ENCODE measurements at regions not wholly inside any gene's neighbourhood (a gene's known extent, or its start where the extent isn't known, plus 50 kb on each side); places are given as distances from the start of the nearest gene placed in this dataset.

DNA sequence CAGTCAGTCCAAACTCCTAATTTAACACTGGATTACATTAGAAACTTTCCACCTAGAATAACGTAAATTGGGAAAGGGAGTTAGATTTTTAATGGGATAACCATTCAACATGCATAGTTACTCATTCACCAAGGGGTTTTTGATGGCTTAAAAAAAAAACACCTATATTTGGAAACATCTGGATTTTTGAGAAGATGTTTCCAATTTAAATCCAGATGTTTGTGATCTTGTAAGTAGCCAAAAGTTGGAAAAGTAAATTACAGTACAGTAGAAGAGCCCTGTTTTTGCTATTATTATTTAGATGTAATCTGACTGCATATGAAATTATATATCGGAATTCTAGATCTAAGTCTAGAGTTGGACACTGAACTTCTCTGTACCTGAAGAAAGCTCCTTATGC lies 478.2 kb downstream of the CD83 start:
- Histone ChIP-seq H4K91ac (ENCODE audit: insufficient read length, low read depth, low read length) (no peak overlapping the region), H3K4me2 (ENCODE audit: insufficient read depth, insufficient read length, low read length) (no peak overlapping the region), H2BK20ac (ENCODE audit: low read depth, low read length, poor library complexity, severe bottlenecking) (no peak overlapping the region), H3K56ac (ENCODE audit: insufficient read length, low read depth, low read length) (no peak overlapping the region), H3T11ph (ENCODE audit: low read length) (no peak overlapping the region), H3K9ac (ENCODE audit: extremely low read depth, insufficient read length, low read length) (no peak overlapping the region), H3K27ac (ENCODE audit: insufficient read length, low read depth, low read length) (no peak overlapping the region), H2AFZ (ENCODE audit: low read length) (no peak overlapping the region), H3K18ac (ENCODE audit: insufficient read length, low read depth, low read length) (no peak overlapping the region), H3K79me2 (ENCODE audit: insufficient read depth, low read length) (no peaks in the 10 kb centered on the region), H3K79me1 (ENCODE audit: insufficient read depth, low read depth, low read length, poor library complexity, severe bottlenecking) (no peaks in the 10 kb centered on the region), H2BK5ac (ENCODE audit: insufficient read length, low read length) (no peak overlapping the region), H3K9me3 (ENCODE audit: control insufficient read depth, low read depth, low read length) (no peaks in the 10 kb centered on the region), H2AK5ac (ENCODE audit: insufficient read length, low read length) (no peak overlapping the region), H3K23me2 (ENCODE audit: insufficient read length, low read depth, low read length, poor library complexity, severe bottlenecking) (no peaks in the 10 kb centered on the region), H3K4me1 (ENCODE audit: insufficient read depth, low read length) (peaks cover 12% of the 10 kb centered on the region), H3K4ac (ENCODE audit: low read depth, low read length) (no peak overlapping the region), H3K23ac (ENCODE audit: insufficient read length, low read depth, low read length) (no peak overlapping the region), H3K27me3 (ENCODE audit: insufficient read depth, low read length) (no peaks in the 10 kb centered on the region), H2BK15ac (ENCODE audit: low read depth, low read length) (no peak overlapping the region), H4K5ac (ENCODE audit: insufficient read length, low read depth, low read length) (no peak overlapping the region), H4K20me1 (ENCODE audit: control insufficient read depth, insufficient read depth, insufficient read length) (no peaks in the 10 kb centered on the region), H4K8ac (replicated peaks; ENCODE audit: insufficient read length, low read depth, low read length) (no peak overlapping the region), H2BK12ac (ENCODE audit: insufficient read length, low read depth, low read length) (no peak overlapping the region), H2BK120ac (ENCODE audit: low read depth, low read length, poor library complexity, severe bottlenecking) (no peak overlapping the region), H3K14ac (ENCODE audit: insufficient read depth, low read length) (no peak overlapping the region)
- no peaks in the 10 kb centered on the region for H3K27me3 Mint-ChIP-seq (ENCODE audit: low read depth)
- H3K27ac Mint-ChIP-seq: peak overlapping the region in 1 of 3 experiments; percentile 24; a peak in 1 of 7 replicates
- no CpG with 5 or more reads among the region's 2 CpGs for WGBS (ENCODE audit: extremely low coverage, insufficient read length, low lambda C conversion rate)
- no peaks in the 10 kb centered on the region for H3K9me3 Mint-ChIP-seq
- TF ChIP-seq CTCF (conservative IDR thresholded peaks at IDR 0.05): no peak
- DNase-seq: no peak
- peaks cover 0 to 9% (median 2%) of the 10 kb centered on the region in 3 experiments; a peak in 2 of 7 replicates for H3K36me3 Mint-ChIP-seq (ENCODE audit: insufficient read depth in 1 of 3, low read depth in 3 of 3)
- H3K4me1 Mint-ChIP-seq: peaks cover 44% of the 10 kb centered on the region in 2 experiments
- H3K4me3 Mint-ChIP-seq: no peak overlapping the region
